GM18909 (cell line): ENCODE measurements at regions not wholly inside any gene's neighbourhood (a gene's known extent, or its start where the extent isn't known, plus 50 kb on each side); places are given as distances from the start of the nearest gene placed in this dataset.
"Not testable (repeated sequence)": the region's sequence is repeated elsewhere in the genome, so short reads cannot be mapped to it uniquely, and the experiment has no call there.

ENCODE experiments used
- ATAC-seq: cut with Tn5 transposase; IDR thresholded peaks from one replicate; pipeline ENCODE4 v1.9.1; 2021; ENCODE audit warnings: mild to moderate bottlenecking; ENCODE audit not compliant: unreplicated experiment, poor library complexity

DNA sequence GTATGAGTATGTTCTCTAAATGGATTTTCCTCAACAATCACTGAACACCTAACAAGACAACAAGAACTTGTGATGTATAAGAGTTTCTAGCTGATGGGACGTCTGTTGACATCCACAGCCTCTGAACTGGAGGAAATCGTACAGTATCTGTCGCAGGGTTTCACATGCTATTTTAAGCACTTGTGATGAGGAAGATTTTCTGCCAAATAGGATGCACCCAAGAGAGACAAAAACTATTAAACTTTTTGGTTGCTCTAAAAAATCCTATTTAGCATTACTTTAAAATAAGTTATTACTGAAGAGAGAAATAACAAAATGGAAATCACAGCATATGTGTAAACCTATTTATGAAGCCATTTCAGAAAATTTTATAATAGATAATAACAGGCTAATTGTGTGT lies 356.1 kb upstream of the SLC7A11 start:
- ATAC-seq, result no peak

DNA sequence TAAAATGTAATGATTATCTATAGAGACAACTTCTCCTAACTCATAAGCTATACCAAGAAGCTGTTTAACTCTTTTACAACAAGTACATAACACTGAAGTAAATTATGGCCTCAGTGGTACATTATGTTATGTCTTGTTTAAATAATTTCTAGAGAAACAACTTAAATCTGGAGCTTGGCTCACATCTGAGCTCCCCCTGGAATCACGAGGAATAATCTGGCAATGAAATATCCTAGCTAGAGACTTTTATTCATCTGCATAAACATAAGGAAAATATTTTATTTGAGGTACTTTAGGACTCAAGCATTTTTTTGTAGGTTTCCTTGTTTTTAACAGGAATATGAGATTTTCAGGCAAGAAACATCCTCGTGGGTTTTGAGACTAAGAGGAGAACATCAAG lies 354.7 kb upstream of the SLC7A11 start:
- no peak for ATAC-seq

DNA sequence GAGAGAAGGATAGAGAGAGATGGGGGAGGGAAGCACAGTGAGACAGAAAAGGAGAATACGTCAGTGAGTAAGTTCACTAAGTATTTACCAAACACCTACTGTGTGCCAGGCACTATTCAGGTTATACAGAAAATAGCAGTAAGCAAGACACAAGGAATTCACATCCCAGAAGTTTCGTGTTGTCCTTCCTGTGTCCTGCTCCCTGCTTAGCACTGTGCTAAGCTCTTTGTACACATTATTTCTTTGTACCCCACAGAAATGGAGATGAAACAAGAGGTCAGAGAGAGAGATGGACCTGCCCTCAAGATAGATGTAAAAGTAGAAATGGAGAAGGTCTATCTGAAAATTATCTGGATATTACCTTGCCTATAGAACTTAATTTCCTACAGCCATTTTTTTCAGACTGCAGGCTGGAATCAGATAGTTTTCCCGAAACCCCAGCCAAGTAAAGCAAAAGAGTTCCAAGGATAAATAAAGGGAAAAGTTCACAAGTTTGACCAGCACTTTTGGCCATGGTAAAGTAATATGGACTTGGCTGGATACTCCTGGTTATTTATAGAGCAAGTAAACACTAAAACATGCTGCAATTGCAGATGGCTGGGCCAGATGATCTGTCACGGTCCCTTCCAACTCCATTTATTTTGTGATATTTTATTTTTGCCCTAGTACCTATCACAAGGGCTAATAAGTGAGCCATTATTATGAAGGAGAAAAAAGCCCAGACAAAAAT lies 353.7 kb upstream of the SLC7A11 start:
- no peak for ATAC-seq

DNA sequence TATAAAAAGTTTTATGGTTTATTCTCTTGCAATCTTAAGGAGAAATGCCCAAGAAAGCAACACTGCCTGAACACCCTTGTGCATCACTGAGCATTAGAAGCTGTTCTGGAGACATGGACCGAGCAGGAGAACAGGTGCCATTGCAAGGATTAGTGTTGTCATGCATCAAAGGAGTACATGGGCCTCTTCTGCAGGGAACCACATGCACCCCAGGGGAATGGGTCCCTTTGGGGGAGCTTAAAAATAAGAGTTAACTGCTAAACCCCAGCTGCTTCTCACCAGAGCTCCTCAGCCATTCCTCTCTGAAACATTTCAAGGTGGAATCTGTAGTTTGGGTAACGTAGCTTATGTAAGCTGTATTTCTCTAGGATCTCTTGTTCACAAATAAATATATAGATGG lies 353.0 kb upstream of the SLC7A11 start:
- no peak for ATAC-seq

DNA sequence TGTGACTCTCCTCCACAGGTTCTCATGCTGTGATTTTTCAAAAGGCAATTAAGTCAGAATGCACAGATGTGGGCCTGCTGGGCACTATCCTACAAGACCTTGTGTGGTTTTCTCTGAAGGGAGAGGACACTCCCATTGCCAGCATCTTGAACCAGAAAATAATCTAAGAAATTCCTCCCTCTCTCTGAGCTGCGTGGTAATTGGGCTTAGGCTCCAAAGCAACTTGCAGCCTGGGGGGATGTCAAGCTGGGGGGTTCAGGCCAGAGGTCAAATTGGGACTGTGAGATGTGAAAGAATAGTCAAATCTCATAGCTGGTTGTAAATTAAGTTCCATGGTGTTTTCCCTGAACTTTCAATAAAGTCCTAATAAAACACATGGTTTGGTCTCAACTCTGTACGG lies 350.6 kb upstream of the SLC7A11 start:
- ATAC-seq, result no peak

- no peak for ATAC-seq
These were observed 349.7 kb upstream of the SLC7A11 start for GRCh38 chr4:138591808-138592207.

DNA sequence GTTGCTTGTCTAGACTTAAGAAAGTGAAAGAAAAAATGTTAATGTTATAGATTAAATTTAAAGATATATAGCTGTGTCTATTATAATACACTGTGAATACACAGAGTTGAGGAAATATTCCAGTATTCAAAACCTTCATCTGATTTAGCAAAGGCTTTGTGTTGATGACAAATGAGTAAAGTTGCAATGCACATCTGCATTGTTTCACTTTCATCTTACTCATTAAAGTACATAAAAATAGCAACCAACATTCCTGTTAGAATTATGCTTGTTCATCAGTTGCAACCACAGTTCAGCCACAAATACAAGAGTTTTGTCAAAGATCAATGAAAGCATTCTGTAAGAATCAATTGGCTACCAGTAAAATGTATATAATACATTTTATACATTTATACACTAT lies 346.4 kb upstream of the SLC7A11 start:
- no peak for ATAC-seq

- ATAC-seq, result no peak
These were observed 337.0 kb upstream of the SLC7A11 start for GRCh38 chr4:138579146-138579545.

DNA sequence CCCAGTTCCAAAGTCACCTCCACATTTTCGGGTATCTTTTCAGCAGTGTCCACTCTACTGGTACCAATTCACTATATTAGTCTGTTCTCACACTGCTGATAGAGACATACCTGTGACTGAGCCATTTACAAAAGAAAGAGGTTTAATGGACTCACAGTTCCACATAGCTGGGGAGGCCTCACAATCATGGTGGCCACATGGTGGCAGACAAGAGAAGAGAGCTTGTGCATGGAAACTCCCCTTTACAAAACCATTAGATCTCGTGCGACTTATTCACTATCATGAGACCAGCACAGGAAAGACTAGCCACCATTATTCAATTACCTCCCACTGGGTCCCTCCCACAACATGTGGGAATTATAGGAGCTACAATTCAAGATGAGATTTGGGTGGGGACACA lies 335.7 kb upstream of the SLC7A11 start:
- ATAC-seq, result not testable (repeated sequence)

DNA sequence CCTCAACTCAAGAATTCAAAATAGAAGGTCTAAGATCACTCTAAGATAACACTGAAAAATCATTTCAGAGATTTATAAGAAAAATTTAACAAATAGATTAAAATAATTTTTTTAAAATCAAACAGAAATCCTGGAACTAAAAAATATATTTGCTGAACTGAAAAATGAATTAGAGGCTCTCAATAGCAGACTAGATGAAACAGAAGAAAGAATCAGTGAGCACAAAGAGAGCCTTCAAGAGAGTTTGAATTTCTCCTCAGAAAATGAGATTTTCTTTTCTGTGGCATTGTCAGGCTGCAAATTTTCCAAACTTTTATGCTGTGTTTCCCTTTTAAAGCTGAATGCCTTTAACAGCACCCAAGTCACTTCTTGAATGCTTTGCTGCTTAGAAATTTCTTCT lies 335.0 kb upstream of the SLC7A11 start:
- no peak for ATAC-seq

GRCh38 chr4:138576684-138577083 lies 334.5 kb upstream of the SLC7A11 start:
- no peak for ATAC-seq

DNA sequence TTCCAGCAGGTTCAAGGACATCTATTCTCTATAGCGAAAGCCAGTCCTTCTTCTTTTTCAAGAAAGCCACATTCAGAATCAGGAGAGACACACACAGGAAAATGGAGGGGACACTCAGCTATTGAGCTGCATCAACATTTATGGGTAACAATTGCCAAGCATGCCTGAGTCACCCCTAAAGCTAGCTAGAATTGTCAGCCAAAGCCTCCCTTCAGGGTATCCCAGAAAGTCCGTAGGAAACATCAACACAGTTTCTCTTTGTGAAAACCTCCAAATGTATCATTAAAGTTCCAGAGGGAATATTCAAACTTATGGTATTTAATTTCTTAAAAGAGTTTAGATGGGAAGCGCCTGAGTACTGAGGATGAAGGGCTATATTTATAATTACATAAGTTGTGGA lies 331.1 kb upstream of the SLC7A11 start:
- no peak for ATAC-seq

DNA sequence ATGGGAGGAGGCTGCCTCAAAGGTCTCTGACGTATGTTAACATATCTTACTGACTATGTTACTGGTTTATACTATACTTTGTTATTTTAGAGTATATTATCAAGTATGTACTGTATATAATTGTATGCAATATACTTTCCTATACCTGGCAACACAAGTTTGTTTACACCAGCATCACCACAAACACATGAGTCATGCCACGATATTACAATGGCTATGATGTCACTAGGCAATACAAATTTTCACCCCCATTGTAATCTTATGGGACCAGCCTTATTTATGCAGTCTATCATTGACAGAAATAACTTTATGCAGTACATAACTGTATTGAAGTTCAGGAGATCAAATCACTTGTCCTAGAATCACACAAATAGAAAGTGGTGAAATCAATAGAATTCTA lies 329.9 kb upstream of the SLC7A11 start:
- no peak for ATAC-seq

DNA sequence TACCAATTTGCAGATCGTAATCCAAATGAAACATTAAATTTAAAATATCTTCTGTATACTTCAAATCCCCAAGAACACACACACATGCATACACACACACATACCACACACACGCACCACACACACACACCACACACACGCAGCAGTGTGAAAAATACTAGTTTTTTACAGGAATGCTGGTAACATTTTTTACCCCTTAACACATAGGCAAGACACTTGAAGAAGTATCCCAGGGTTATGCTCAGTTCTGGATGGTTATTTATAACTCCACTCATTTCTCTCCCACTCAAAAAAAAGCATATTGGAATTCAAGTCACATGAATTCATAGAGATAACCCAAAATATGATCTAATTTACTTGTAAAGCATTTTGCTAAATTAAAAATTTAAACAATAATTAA lies 325.5 kb upstream of the SLC7A11 start:
- no peak for ATAC-seq

DNA sequence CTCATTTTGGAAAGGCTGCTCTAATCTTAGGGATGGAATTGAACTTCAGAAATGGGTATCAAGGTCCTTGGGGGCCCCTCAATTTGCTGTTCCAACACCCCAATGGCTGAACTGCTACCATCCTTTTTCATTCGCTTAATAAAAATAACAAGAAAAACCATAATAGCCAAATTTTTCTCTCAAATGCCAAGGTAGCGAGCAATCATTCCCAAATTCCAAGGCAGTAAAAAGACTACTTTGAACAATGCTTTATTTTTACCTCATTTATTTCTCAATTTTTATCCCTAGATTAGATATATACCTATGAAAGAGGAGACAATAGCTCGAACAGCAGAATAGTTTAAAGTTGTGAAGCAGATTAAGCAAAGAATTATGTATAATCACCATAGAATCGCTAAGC lies 323.4 kb upstream of the SLC7A11 start:
- ATAC-seq, result no peak

- peak; percentile 67 for ATAC-seq
These were observed 320.4 kb upstream of the SLC7A11 start for GRCh38 chr4:138562544-138562991.

DNA sequence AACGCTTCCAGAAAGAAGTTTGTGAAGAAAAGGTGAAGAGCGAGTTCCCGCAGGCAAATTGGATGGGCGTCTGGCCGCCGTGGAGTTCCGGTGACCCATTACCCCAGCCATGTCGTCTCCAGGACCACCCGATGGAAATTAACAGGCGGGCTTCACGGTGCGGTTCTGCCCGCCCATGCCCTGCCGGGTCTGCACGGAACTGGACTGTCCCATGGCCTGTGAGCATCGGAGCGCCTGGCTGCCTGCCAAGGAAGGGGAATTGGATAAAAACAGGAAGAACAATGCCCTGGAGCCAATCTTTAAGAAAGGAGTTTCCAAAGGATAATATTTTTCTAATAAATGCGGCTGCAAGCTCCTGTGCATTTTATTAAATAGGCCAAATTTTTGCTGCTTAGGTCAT lies 319.8 kb upstream of the SLC7A11 start:
- ATAC-seq, result no peak

DNA sequence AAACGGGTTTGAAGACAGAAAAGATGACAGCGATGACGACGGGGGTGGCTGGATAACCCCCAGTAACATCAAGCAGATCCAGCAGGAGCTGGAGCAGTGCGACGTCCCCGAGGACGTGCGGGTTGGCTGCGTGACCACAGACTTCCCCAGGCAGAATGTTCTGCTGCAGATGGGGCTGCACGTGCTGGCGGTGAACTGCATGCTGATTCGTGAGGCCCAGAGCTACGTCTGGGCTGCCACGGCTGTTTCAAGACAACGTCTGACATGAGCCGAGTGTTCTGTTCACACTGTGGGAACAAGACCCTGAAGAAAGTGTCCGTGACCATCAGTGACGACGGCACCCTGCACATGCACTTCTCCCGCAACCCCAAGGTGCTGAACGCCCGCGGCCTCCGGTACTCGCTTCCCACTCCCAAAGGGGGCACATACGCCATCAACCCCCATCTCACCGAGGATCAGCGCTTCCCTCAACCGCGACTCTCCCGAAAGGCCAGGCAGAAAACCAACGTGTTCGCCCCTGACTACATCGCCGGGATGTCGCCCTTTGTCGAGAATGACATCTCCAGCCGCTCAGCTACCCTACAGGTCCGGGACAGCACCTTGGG lies 319.2 kb upstream of the SLC7A11 start:
- no peak for ATAC-seq

- ATAC-seq, result no peak
These were observed 318.3 kb upstream of the SLC7A11 start for GRCh38 chr4:138560448-138560847.

DNA sequence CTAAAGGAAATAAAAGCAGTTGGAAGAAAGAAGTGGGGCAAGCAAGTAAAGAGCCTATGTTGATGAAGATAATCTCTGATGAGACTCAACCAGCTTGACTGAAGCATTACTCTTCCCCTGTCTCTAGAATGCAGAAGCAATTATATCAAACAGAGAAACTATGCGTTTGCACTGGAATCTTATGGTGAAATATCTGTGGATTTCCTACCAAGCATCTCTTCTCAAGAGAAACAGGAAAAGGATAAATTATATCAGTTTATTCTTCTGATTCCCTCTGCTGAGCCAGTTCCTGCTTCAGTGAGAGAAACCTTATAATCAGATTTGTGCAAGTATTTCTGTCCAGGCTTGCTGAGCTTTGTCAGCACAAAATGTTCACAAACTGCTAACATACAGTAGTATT lies 316.7 kb upstream of the SLC7A11 start:
- no peak for ATAC-seq

DNA sequence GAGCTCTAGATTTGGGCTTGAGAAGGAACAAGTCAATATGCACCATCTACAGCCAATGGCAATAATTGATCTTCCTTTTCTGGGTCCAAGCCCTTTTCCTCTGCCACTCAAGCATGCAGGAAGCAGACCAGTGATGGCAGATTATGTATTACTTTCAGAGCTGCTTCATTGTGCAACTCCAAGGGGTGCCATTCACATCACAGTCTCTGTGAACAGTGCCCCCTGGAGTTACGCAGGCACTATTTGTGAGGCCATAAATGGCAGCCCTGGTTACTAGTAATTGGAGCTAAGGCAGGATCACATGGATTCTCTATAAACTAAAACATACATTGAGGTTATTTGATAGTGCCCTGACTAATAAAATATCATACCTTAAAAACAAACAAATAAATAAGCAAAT lies 313.4 kb upstream of the SLC7A11 start:
- peak; percentile 91 for ATAC-seq

DNA sequence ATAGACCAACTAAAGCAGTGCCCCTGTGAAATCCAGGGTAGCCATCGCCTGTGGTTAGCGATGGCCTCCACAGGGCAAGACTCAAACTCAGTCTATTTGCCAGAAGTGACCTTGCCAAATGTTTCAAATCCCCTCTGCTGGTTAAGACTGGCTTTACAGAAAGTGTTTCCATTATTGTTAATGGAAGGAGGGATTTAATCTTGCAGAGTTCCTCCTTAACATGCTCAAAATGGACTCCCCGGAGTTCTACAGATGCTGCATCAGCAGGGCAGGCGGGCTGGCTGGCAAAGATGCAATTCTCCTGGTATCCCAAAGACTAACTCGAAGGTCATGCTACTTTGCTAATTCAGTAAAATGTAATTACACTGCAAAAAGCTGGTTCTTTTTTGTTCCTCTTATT lies 313.0 kb upstream of the SLC7A11 start:
- ATAC-seq, result peak; percentile 15
